ENCODE measurements at regions not wholly inside any gene's neighbourhood (a gene's known extent, or its start where the extent isn't known, plus 50 kb on each side); places are given as distances from the start of the nearest gene placed in this dataset.

- Histone ChIP-seq H4K20me1 (replicated peaks; ENCODE audit: control insufficient read depth, insufficient read depth, low read length) (no peaks in the 10 kb centered on the region), H3K27ac (ENCODE audit: extremely low read depth, low read depth, low read length) (no peak overlapping the region), H3K4me2 (ENCODE audit: insufficient read depth, low read length) (no peak overlapping the region), H3K9me1 (ENCODE audit: control insufficient read depth, insufficient read depth, low read length) (no peaks in the 10 kb centered on the region), H3K4me1 (replicated peaks in 1 of 2; ENCODE audit: control insufficient read depth in 2 of 2, insufficient read depth in 2 of 2, low read length in 2 of 2) (no peaks in the 10 kb centered on the region), H3K79me2 (ENCODE audit: control insufficient read depth, insufficient read depth, low read length) (no peaks in the 10 kb centered on the region), H3K9ac (ENCODE audit: insufficient read depth in 1 of 2, low read depth in 2 of 2, low read length in 2 of 2) (no peak overlapping the region), H3K9me3 (replicated peaks; ENCODE audit: control insufficient read depth, insufficient read depth, low read depth, low read length) (no peaks in the 10 kb centered on the region), H3K4me3 (no peak overlapping the region), H3K27me3 (ENCODE audit: control insufficient read depth in 2 of 2, insufficient read depth in 2 of 2, low read length in 2 of 2) (no peaks in the 10 kb centered on the region), H2AFZ (ENCODE audit: low read depth, low read length) (no peak overlapping the region), H3K36me3 (ENCODE audit: control insufficient read depth, insufficient read depth, low read length) (no peaks in the 10 kb centered on the region)
- WGBS (ENCODE audit: insufficient coverage, low coverage, missing lambda C conversion rate) = 0% methylated on average over 5 of the region's 5 CpGs
- no TSS peak for BruUV-seq (replicated peaks)
- FAIRE-seq = no peak
- CTCF ChIA-PET (ENCODE audit: low intra/inter-chr PET ratio) = no interaction called here
- intact Hi-C loops (cut with micrococcal nuclease) (no loop called here), in situ Hi-C loops (cut with MboI) (no loop called here)
- POLR2A ChIA-PET = no interaction called here
- DNase-seq (ENCODE audit: extremely low read depth in 1 of 4, low spot score in 3 of 4) = no peak
- no peak for ATAC-seq
- TF ChIP-seq MAX (CRISPR knock-in tag; IDR thresholded peaks at IDR 0.05) (no peak), DDX20 (tag; IDR thresholded peaks at IDR 0.05; ENCODE audit: low read depth) (no peak), ZNF740 (CRISPR knock-in tag; IDR thresholded peaks at IDR 0.05) (no peak), ZNF740 (tag; IDR thresholded peaks at IDR 0.05) (no peak), POLR2G (IDR thresholded peaks at IDR 0.05; ENCODE audit: low read depth, low read length) (no peak), PPARD (CRISPR knock-in tag; IDR thresholded peaks at IDR 0.05) (no peak), JUND (IDR thresholded peaks at IDR 0.05; ENCODE audit: borderline replicate concordance, low read depth, low read length) (no peak), JUND (tag; IDR thresholded peaks at IDR 0.05; ENCODE audit: borderline replicate concordance, low read depth, low read length) (no peak), IRF2 (CRISPR knock-in tag; IDR thresholded peaks at IDR 0.05) (no peak), ZNF224 (CRISPR knock-in tag; IDR thresholded peaks at IDR 0.05) (no peak), ZNF12 (CRISPR knock-in tag; IDR thresholded peaks at IDR 0.05) (no peak), SRSF3 (IDR thresholded peaks at IDR 0.05; ENCODE audit: insufficient read depth, low read length) (no peak), ZBTB9 (CRISPR knock-in tag; IDR thresholded peaks at IDR 0.05) (no peak), HEY1 (CRISPR knock-in tag; IDR thresholded peaks at IDR 0.05; ENCODE audit: borderline replicate concordance) (no peak), ZBTB34 (CRISPR knock-in tag; IDR thresholded peaks at IDR 0.05) (no peak), MLLT1 (IDR thresholded peaks at IDR 0.05) (no peak), HNRNPLL (IDR thresholded peaks at IDR 0.05; ENCODE audit: low read depth, low read length, poor library complexity, severe bottlenecking) (no peak), OTX1 (CRISPR knock-in tag; IDR thresholded peaks at IDR 0.05) (no peak)
These were observed 260.3 kb upstream of the ANKH start for GRCh38 chr5:15131909-15132308.

Measured in K562 (cell line).